Stimulated activated CD8-positive, alpha-beta memory T cell treated with anti-CD3 and anti-CD28 coated beads, Interleukin-2, amount 100 ng/mL, for 48 hours (primary cell): ENCODE measurements at regions not wholly inside any gene's neighbourhood (a gene's known extent, or its start where the extent isn't known, plus 50 kb on each side); places are given as distances from the start of the nearest gene placed in this dataset.
"Not testable (repeated sequence)": the region's sequence is repeated elsewhere in the genome, so short reads cannot be mapped to it uniquely, and the experiment has no call there.

ENCODE experiments used
- DNase-seq, 2 donors: peaks; one replicate each; pipeline ENCODE4 v3.0.0-alpha.2; 2020; ENCODE audit warnings: low read depth in 2 of 2

DNA sequence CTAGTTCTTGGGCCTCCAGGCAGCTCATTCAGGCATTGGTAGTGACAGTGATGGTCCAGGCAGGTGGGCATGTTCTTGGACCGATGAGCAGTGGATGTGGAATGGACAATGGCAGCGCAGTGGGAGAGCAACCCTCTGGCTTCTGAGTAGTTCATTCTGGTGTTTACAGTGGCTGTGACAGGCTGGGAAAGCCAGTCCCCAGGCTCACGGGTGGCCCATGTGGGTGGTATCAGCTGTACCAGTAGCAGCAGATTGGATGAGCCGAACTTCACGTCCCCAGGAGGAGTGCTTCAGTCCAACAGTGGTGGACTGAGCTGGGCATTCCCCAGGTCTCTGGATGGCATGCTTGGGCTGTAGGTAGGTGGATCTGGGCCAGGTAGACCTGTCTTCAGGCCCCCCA, 515.6 kb upstream of the ACO1 start:
- no peak for DNase-seq

DNA sequence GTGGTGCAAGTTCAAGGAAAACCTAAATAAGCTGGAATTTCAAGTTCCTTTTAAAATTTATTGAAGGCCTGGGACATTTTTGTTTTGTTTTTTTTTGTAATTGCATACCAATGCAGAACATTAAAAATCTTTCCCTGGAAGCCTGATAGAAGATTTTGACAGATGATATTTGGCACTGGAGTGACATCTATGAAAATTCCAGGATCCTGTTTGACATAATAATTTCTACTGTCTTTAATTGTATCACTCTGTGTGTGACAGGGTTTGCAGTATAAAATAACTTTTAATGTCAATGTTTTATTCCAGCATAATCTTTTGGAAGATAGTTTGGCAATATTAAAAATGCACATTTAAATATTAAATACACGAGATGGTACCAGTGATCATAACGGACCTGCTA, 514.2 kb upstream of the ACO1 start:
- DNase-seq = no peak

DNA sequence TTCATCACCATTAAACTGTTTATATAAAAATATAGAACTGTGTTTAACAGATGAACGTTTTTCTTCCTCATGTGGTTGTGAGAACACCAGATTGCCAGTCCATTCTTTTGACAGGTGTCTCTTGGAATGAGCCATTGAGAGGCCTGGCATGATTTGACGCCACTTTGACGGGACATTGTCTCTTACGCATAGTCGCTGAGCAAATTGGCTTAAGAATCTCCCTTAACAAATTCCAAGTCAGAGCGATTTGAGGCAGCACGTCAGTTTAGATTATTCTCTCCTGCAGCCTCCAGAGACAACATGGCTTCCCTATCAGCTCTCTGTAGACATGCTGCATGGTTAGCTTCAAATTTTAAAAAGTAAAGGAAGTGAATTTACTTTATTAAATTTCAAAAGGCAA, 510.7 kb upstream of the ACO1 start:
- no peak for DNase-seq

DNA sequence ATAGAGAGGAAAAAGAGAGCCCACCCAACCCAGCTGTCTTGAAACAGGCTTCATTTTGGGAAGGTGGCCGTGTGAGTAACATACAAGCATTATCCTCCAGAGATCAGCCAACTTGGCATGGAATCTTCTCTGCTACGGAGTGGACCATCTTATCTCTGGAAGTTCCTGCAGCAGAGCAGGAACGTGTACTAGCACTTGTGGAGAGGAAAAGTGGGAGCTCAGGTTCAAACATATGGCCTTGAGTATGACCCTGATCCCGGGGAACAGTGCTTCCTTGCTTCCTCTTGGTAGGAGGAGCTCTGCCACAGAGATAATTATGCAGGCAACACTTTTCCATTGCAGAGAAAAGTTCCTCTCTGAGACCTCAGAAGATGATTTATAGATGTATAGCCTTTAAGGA, 490.4 kb upstream of the ACO1 start:
- DNase-seq = no peak

DNA sequence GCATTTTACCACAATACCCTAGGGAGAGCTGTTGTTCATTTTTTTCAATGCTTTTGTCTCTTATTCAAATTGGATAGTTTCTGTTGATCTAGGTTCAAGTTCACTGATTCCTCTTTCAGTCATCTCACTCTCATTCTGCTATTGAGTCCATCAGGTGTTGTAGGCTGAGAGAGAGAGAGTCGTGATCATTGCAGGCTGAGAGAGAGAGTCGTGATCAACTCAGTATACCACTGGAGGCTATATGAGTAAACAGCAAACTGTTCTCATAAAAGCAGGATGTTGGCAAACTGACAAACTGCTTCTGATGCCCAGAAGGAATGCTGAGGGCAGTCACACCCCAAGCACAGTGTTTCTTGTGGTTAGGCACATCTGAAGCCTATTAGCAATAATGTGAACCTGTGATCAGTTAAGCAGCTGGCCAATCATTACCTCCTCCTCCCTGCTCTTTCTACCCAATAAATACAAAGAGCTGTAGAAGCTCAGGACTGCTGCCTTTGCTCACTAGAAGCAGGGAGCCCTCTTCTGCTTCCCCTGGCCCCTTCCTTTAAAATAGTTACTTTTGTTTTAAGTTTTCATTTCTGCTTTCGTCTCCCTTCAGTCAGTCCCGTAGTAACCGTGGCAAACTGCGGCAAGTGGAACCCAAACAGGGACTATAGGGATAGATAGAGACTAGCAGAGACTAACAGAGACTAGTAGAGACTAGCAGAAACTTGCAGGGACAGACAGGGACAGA, 476.1 kb upstream of the ACO1 start:
- DNase-seq = no peak

DNA sequence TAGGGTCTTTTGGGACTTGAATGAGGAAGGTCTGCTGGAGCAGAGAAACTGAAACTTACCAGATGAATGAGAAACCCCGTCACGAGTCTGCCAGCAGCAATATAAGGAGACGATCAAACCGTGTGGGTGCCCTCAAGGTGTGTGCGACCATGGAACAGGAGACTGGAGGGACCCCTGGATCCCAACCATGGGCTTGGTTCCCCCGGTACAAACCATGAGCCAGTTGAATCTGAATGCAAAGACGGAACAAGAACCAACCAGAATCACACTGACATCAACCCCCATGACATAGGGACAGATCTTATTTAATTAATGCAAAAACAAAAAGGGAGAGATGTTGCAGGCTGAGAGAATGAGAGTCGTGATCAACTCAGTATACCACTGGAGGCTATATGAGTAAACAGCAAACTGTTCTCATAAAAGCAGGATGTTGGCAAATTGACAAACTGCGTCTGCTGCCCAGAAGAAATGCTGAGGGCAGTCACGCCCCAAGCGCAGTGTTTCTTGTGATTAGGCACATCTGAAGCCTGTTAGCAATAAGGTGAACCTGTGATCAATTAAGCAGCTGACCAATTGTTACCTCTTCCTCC, 475.5 kb upstream of the ACO1 start:
- no peak for DNase-seq

DNA sequence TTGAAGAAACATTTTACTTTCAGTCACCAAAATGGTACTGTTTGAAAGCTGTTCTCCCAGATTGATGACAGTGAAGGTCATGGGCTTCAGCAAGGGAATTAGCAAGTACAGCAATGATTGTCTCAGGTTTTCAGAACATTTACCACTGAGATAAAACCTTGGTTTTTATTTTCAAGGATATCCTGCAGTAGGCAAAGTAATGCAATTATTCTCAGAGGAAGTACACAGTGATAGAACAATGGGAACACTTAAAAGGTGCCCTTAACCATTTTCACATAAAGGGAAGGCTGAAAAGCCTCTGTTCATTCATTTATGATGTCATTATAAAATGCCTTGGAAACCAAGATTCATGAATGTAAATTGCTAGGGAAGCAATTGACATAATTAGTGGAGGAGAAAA, 471.8 kb upstream of the ACO1 start:
- DNase-seq = no peak

DNA sequence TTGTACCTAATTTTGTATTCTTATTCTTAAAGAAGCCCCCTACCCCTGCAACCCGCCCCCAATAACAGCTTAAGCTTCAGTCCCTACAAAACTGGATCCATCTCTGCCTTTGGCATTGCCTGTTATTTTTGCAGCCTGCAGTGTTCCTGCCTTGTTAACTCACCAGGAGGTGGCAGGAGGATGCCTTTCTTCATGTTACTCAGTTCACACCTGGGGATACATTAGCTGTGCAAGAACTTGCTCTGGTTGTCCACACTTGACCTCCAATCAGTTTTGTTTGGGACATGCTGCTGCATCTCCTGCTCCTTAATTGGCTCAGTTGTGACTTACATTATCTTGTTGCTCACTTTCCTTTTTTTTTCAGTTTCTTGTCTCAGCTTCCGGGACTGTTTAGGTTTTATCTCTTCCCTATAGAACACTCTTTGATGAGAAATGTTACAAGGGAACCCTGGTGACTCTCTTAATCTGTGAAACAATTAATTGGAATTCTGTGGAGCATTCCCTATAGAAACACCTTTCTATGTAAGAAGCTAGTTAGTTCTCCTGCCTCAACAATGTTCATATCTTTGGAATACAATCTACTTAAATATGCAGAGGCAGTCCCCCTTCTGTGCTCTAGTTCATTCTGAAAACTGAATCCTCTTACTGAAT, 467.7 kb upstream of the ACO1 start:
- DNase-seq = no peak

DNA sequence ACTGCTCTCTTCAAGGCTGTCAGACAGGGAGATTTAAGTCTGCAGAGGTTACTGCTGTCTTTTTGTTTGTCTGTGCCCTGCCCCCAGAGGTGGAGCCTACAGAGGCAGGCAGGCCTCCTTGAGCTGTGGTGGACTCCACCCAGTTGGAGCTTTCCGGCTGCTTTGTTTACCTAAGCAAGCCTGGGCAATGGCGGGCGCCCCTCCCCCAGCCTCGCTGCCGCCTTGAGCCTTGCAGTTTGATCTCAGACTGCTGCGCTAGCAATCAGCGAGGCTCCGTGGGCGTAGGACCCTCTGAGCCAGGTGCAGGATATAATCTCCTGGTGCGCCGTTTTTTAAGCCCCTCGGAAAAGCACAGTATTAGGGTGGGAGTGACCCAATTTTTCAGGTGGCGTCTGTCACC, 446.7 kb upstream of the ACO1 start:
- DNase-seq = not testable (repeated sequence)

DNA sequence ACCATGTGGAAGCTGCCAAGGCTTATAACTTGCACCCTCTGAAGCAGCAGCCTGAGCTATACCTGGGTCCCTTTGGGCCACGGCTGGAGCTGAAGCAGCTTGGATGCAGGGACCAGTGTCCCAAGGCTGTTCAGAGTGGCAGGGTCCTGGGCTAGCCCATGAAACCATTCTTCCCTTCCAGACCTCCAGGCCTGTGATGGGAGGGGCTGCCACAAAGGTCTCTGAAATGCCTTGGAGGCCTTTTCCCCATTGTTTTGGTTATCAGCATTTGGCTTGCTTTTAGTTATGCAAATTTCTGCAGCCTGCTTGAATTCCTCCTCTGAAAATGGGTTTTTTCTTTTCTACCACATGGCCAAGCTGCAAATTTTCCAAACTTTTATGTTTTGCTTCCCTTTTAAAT, 433.7 kb upstream of the ACO1 start:
- no peak for DNase-seq

DNA sequence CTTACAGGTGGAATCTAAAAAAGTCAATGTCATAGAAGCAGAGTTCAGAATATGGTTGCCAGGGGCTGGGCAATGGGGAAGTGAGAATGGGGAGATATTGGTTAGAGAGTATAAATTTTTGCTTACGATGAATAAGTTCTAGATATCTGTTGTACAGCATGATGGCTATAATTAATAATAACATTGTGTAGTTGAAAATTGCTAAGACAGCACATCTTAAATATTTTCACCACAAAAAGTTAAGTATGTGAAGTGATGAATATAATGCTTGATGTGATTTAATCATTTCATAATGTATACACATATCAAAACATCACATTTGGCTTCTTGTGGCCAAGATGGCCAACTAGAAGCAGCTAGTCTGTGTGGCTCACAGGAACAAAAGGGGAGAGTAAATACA, 425.9 kb upstream of the ACO1 start:
- DNase-seq = no peak

DNA sequence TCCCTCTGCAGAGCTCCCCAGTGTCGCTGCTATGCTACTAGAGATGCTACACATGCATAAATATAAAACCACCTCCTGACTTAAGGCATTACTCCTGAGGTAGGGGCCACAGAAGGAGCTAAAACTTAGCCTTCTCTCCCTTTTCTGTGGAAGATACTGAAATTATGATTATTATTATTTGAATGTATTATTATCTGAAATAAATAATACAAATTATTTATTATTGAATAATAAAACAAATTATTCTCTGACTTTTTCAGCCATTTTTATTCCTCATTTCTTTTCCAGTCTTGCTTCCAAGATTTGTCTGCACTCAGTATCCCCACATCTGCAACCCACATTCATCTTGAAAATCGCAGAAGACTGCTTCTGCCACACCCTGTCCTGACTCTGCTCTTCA, 414.9 kb upstream of the ACO1 start:
- DNase-seq = no peak

DNA sequence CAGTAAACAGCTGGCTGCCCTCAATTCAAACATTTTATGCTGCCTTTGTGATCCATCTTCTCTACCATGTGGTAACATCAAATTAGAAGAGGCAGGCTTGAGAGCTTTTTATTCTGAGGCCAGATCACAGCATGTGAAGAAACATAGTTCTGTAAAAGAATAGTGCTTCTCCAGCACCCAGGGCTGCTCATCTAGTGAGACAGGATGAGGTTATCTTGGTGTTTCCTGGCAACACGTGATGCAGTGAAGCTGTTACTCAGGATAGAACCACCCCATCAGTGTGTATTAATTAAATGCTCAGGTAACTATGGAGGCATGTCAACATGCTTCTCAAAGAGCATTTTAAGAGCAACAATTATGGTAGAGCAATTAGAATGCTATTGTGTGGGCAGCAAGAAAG, 400.5 kb upstream of the ACO1 start:
- DNase-seq = no peak

DNA sequence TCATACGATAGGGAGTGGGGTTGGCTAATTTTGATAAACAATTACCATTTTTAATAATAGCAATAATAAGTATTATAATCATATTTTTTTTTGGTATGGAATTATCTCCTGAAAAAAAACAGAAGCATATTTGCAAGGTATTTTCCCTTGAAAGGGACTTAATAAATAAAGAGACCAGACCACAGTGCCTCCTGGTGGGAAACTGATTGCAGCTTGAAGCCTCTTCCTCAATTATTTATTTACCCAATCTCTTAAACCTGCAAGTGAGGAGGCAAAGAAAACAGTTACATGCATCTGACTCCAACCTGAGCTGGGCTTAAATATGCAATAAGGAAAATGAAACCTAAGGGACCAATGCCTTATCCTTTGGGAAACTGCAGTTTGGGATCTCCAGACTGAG, 388.1 kb upstream of the ACO1 start:
- DNase-seq = no peak

DNA sequence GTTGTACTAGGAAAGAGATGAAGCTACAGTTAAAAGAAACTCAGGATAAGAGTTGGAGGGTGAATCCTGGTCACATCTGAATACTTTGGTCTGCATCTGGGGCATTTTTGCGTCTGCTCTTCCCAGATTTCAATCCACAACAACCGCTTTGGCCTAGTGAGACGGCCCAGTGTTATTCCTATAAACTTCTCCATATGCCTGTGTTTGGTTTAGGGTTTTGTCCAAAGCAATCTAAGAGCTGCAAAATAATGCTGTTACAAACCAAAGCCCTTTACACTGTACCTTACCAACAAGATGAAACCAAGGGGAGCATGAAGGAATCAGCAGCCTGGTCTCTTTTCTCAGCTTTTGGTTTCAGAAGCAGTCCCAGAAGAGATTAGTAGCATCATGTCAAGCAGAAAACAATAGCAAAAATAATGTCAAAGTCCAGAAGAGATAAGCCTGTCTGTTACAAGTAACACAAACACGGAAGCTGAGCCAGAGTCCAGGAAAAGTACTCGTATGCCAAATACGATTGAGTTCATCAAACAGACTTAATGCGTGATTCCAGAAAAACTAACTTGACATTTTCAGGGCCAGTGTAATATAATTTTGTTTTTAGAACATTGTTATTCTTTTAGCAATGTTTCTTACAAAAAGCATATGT, 379.9 kb upstream of the ACO1 start:
- no peak for DNase-seq

DNA sequence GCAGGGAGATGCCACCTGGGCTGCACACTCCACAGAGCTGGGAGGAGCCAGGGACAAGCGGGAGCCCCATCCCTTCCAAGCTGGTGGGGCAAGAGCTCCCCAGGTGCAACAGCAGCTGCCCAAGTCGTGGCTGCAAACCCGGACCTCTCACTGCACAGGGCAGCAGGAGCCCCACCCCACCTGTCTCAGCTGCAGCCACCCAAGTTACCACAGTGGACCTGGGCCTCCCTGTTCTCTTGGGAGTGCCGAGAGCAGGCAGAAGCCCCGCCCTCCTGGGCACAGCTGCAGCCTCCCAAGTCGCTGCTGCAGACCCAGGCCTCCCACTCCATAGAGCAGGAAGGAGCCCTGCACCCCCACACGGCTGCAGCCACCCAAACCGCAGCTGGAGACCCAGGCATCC, 374.1 kb upstream of the ACO1 start:
- no peak for DNase-seq

DNA sequence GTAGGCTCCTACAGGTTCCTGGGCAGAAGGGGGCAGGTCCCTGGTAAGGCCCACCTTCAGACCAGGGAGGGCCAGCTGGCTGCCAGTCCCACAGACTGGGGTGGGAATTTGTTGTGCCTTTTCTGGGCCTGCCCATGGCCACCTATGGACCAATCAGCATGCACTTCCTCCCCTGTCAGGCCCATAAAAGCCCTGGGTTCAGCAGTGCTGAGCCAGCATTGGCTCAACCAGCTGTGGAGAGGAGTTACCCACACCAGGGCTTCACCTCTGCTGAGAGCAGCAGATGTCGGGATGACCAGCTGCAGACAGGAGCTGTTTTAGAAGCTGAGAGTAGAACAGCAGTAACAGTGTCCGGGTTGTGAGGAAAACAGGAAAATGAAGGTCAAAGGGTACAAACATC, 373.4 kb upstream of the ACO1 start:
- DNase-seq = no peak

DNA sequence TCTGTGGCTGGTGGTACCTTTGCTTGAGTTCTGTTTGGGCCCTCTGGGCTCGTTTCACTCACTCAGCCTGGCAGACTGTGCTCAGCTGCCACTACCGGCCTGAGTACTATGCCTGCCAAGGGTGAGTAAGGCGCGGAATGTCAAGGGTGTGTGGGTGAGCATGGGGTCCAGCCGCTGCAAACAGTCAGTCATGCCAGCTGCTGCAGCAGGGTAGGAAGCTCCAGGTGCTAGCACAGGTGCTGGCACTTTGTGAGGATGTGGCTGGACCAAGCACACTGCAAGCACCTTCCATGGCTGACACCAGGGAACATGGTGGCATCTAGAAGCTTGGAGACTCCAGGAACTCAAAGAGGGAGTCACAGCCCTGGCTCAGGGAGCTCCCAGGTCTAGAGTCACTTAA, 368.6 kb upstream of the ACO1 start:
- DNase-seq = no peak

DNA sequence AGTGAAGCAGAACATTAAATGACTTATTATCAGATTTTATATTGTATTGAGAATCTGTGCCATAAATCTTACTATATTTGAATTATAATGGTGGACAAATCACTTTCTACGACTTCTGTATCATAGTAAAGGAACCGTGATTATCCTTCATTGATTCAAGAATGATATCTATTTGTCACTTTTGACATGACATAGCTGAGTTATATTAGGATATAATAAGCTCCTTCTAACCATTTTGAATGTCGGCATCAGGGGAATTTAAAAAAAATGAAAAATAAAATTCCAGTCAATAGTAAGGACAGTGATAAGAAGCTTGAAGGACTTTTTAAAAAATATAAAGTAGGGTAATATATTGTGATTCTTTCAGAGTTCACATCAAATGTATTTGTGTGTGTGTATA, 338.9 kb upstream of the ACO1 start:
- DNase-seq = no peak

DNA sequence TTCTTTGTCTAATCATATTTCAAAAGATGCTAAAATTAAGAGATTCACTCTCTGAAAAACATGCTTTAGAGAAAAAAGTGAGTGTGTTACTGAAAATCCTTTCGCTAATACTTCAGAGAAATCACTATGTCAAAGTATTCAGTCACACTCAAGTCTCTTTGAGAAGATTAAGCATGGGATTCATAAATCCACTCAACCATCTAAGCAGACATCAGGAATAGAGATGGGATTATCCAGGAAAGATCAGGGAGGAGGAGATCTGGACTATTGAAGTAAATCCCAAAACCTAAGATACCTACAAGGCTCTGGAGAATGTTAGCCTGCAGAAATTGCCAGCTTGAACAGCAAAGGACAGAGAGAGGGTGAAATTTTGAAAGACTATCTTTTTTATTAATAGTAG, 317.2 kb upstream of the ACO1 start:
- no peak for DNase-seq

DNA sequence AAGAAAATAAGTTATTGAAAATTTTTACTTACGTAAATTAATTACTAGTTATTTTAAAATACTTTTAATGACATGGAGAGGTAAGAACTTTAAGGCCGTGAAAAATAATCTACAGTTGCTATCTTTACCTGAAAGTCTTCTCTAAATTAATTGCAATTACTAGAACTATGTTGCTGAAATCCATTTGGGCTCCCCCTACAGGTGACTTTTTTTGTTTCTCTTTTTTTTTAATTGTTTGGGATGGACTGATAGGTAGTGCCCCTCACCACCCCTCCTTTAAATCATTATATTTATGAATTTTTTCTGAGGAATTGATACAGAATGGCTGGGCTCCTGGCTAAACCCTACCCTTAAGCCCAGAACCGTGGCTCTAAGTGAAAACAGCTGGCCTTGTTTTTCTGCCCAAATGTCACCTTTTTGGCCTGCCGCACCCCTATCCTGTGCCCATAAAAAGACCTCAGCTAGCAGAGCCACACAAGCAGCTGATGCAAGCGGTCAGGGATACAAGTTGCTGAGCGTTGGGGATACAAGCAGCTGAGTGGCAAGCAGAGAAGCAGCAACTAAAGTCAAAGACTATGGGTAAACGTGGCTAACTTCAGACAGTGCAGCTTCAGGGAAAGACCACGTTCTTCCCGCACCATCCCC, 315.2 kb upstream of the ACO1 start:
- no peak for DNase-seq

DNA sequence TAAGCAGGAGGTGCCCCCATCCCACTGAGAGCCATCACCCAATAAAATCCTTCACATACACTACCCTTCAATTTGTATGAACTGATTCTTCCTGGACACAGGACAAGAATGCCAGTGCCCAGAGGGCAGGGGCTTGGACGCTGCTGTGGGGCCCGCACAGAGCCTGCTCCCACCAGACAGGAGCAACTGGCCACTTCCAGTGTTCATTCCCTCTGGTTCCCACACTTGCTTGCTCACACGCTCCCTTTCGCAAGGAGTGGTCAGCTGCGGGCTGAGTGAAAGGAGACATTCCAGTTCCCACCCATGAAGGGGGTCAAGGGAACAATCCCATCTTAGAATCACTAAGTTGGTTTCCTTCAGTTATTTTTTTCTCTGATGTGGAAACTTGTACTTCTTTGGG, 314.5 kb upstream of the ACO1 start:
- no peak for DNase-seq

DNA sequence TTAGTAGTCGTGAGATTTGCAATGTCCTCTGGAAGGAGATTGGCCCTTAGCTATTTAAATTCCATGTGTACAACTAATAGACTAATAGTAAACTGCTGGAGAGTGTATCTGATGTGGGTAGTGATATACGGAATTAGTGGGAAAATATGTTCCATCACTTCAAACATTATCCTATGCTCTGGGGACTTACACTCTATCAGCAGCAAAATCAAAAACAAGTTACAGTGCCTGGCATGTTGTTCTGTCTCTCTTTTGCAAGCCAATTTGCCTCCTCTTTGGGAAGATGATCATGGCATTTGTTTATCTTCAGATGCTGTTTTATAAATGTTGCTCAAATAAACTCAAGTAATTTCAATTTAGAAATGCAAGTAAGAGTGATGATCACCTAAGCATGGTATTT, 311.9 kb upstream of the ACO1 start:
- no peak for DNase-seq
